Inflammatory macrophage treated with lipopolysaccharide for 4 hours (primary cell): ENCODE measurements at regions not wholly inside any gene's neighbourhood (a gene's known extent, or its start where the extent isn't known, plus 50 kb on each side); places are given as distances from the start of the nearest gene placed in this dataset.
"Not testable (repeated sequence)": the region's sequence is repeated elsewhere in the genome, so short reads cannot be mapped to it uniquely, and the experiment has no call there.

Source experiments
- DNase-seq: peaks from one replicate; pipeline ENCODE4 v3.0.0-alpha.2; 2020

GRCh38 chrX:150219374-150220185 is 143.5 kb upstream of the MAMLD1 start:
- peak; percentile 30 for DNase-seq

GRCh38 chrX:150223176-150224015 is 139.7 kb upstream of the MAMLD1 start:
- no peak for DNase-seq

- no peak for DNase-seq
These were observed 138.4 kb upstream of the MAMLD1 start for GRCh38 chrX:150224676-150225075.

GRCh38 chrX:150225266-150225665 is 137.9 kb upstream of the MAMLD1 start:
- no peak for DNase-seq

- no peak for DNase-seq
These were observed 137.4 kb upstream of the MAMLD1 start for GRCh38 chrX:150225756-150226155.

GRCh38 chrX:150226223-150226965 is 136.7 kb upstream of the MAMLD1 start:
- DNase-seq: no peak

- DNase-seq: no peak
These were observed 135.7 kb upstream of the MAMLD1 start for GRCh38 chrX:150227321-150227860.

GRCh38 chrX:150227873-150228410 is 135.2 kb upstream of the MAMLD1 start:
- DNase-seq: no peak

- DNase-seq: no peak
These were observed 134.7 kb upstream of the MAMLD1 start for GRCh38 chrX:150228431-150228830.

GRCh38 chrX:150229030-150229429 is 134.1 kb upstream of the MAMLD1 start:
- DNase-seq: no peak

GRCh38 chrX:150229481-150229880 is 133.6 kb upstream of the MAMLD1 start:
- no peak for DNase-seq

- DNase-seq: not testable (repeated sequence)
These were observed 132.2 kb upstream of the MAMLD1 start for GRCh38 chrX:150230952-150231351.

- DNase-seq: not testable (repeated sequence)
These were observed 131.7 kb upstream of the MAMLD1 start for GRCh38 chrX:150231368-150231767.

- DNase-seq: not testable (repeated sequence)
These were observed 130.9 kb upstream of the MAMLD1 start for GRCh38 chrX:150232222-150232621.

- no peak for DNase-seq
These were observed 129.0 kb upstream of the MAMLD1 start for GRCh38 chrX:150234126-150234525.

- DNase-seq: peak; percentile 10
These were observed 126.8 kb upstream of the MAMLD1 start for GRCh38 chrX:150236327-150236726.

- DNase-seq: peak; percentile 8
These were observed 124.3 kb upstream of the MAMLD1 start for GRCh38 chrX:150238632-150239382.

- no peak for DNase-seq
These were observed 123.0 kb upstream of the MAMLD1 start for GRCh38 chrX:150239946-150240642.

- DNase-seq: no peak
These were observed 122.5 kb upstream of the MAMLD1 start for GRCh38 chrX:150240643-150240970.

- no peak for DNase-seq
These were observed 109.0 kb upstream of the MAMLD1 start for GRCh38 chrX:150253959-150254620.

- no peak for DNase-seq
These were observed 108.2 kb upstream of the MAMLD1 start for GRCh38 chrX:150254909-150255308.
